ENCODE measurements at regions not wholly inside any gene's neighbourhood (a gene's known extent, or its start where the extent isn't known, plus 50 kb on each side); places are given as distances from the start of the nearest gene placed in this dataset.

DNA sequence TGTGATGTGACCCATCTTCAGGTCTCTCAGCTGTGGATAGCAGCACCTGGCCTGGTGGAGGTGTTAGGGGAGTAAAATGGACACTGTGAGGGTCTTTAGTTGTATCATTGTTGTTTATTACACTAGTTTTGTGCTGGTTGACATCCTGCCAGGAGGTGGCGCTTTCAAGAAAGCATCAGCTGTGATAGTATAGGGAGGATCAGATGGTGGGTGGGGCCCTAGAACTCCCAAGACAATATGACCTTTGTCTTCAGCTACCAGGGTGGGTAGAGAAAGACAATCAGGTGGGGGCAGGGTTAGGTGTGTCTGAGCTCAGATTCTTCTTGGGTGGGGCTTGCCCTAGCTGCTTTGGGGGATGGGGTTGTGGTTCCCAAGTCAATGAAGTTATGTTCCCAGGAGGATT, 162.8 kb downstream of the PPP1R2C start:
- no peak overlapping the region for H3K4me3 ChIP-seq (ENCODE audit: low read length)
- H3K4me1 ChIP-seq (ENCODE audit: control insufficient read depth, insufficient read depth, low read length): no peaks in the 10 kb centered on the region
- no peak overlapping the region for H3K9ac ChIP-seq (ENCODE audit: low read length)
- no peak overlapping the region for H3K27ac ChIP-seq (ENCODE audit: low read depth, low read length)
- no peaks in the 10 kb centered on the region for H3K36me3 ChIP-seq (ENCODE audit: control insufficient read depth, insufficient read depth, low read length)
- H3K27me3 ChIP-seq (ENCODE audit: control insufficient read depth, insufficient read depth, low read length): no peaks in the 10 kb centered on the region

GRCh38 chrX:42606591-42606990, 171.4 kb downstream of the PPP1R2C start:
- Histone ChIP-seq H3K27me3 (ENCODE audit: control insufficient read depth, insufficient read depth, low read length) (no peaks in the 10 kb centered on the region), H3K27ac (ENCODE audit: low read depth, low read length) (no peak overlapping the region), H3K36me3 (ENCODE audit: control insufficient read depth, insufficient read depth, low read length) (no peaks in the 10 kb centered on the region), H3K4me1 (ENCODE audit: control insufficient read depth, insufficient read depth, low read length) (no peaks in the 10 kb centered on the region), H3K4me3 (ENCODE audit: low read length) (no peak overlapping the region), H3K9ac (ENCODE audit: low read length) (no peak overlapping the region)

- Histone ChIP-seq H3K36me3 (ENCODE audit: control insufficient read depth, insufficient read depth, low read length) (no peaks in the 10 kb centered on the region), H3K27ac (ENCODE audit: low read depth, low read length) (no peak overlapping the region), H3K9ac (ENCODE audit: low read length) (no peak overlapping the region), H3K4me1 (ENCODE audit: control insufficient read depth, insufficient read depth, low read length) (no peaks in the 10 kb centered on the region), H3K4me3 (ENCODE audit: low read length) (no peak overlapping the region), H3K27me3 (ENCODE audit: control insufficient read depth, insufficient read depth, low read length) (no peaks in the 10 kb centered on the region)
Observed at GRCh38 chrX:42604302-42604701, 173.7 kb downstream of the PPP1R2C start.

DNA sequence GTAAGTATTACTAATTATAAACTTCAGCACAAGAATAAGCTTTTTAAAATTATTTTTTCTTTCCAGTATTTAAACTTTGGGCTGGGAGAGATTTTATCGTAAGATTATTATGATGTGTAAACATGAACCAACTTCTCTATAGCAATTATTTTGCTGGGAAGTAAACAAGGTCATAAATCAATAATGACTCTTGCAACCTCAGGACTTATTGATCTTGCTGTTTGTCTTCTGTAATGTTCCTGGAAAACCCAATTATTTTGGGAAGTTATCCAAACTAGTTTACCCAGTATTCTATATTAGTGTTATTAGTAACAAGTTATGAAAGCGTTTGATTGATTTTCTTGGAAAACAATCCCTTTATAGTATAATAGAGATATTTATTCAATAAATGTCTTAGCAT, 174.9 kb downstream of the PPP1R2C start:
- Histone ChIP-seq H3K27me3 (ENCODE audit: control insufficient read depth, insufficient read depth, low read length) (no peaks in the 10 kb centered on the region), H3K4me3 (ENCODE audit: low read length) (no peak overlapping the region), H3K9ac (ENCODE audit: low read length) (no peak overlapping the region), H3K27ac (ENCODE audit: low read depth, low read length) (no peak overlapping the region), H3K36me3 (ENCODE audit: control insufficient read depth, insufficient read depth, low read length) (no peaks in the 10 kb centered on the region), H3K4me1 (ENCODE audit: control insufficient read depth, insufficient read depth, low read length) (no peaks in the 10 kb centered on the region)

DNA sequence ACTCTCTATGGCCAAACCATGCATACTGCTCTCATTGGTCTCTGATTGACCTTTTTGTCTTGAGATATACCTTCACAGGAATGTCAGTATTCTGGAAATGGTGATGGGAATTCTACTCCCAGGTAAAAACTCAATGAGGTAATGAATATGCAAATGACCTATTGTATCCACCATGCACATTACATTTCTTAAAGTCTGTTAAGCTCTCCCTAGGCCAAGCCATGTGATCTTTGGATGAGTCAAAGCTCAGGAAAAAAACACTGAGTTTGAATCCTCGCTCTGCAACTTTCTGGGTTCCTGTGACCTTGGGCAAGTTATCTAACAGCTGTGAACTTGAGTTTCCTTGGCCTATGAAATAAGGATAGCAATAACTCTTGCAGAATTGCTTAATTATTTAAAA, 175.4 kb downstream of the PPP1R2C start:
- H3K27ac ChIP-seq (ENCODE audit: low read depth, low read length): no peak overlapping the region
- no peak overlapping the region for H3K4me3 ChIP-seq (ENCODE audit: low read length)
- no peaks in the 10 kb centered on the region for H3K36me3 ChIP-seq (ENCODE audit: control insufficient read depth, insufficient read depth, low read length)
- no peaks in the 10 kb centered on the region for H3K27me3 ChIP-seq (ENCODE audit: control insufficient read depth, insufficient read depth, low read length)
- H3K9ac ChIP-seq (ENCODE audit: low read length): no peak overlapping the region
- H3K4me1 ChIP-seq (ENCODE audit: control insufficient read depth, insufficient read depth, low read length): no peaks in the 10 kb centered on the region

DNA sequence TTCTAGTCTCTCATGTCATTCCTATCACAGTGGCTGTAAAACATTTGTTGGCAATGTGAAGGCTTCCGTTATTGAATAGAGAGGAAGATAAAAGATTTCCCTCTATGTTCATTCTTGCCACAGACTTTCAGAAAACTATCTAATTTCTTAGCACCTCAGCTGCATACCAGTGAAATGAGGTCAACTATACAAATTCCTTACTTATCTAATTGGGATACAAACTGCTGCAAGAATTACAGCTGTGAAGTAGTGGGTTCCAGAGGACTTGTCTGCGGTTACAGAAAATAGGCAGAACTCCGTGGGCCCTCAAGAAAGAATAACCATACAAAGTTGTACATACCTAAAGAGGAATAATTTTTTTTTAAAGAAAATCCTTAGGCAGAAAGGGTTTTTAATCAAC, 175.8 kb downstream of the PPP1R2C start:
- no peak overlapping the region for H3K4me3 ChIP-seq (ENCODE audit: low read length)
- no peak overlapping the region for H3K9ac ChIP-seq (ENCODE audit: low read length)
- no peaks in the 10 kb centered on the region for H3K4me1 ChIP-seq (ENCODE audit: control insufficient read depth, insufficient read depth, low read length)
- H3K27ac ChIP-seq (ENCODE audit: low read depth, low read length): no peak overlapping the region
- H3K36me3 ChIP-seq (ENCODE audit: control insufficient read depth, insufficient read depth, low read length): no peaks in the 10 kb centered on the region
- H3K27me3 ChIP-seq (ENCODE audit: control insufficient read depth, insufficient read depth, low read length): no peaks in the 10 kb centered on the region

DNA sequence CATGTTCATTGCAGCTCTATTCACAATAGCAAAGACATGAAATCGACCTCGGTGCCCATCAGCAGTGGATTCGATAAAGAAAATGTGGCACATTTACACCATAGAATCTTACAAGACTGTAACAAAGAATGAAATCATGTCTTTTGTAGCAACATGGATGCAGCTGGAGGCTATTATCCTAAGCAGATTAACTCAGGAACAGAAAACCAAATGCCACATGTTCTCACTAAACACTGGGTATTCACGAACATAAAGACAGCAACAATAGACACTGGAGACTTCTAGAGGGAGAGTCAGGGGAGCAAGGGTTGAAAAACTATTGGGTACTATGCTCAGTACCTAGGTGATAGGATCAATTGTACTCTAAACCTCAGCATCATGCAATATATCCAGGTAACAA, 180.5 kb downstream of the PPP1R2C start:
- H3K4me1 ChIP-seq (ENCODE audit: control insufficient read depth, insufficient read depth, low read length): no peaks in the 10 kb centered on the region
- H3K36me3 ChIP-seq (ENCODE audit: control insufficient read depth, insufficient read depth, low read length): no peaks in the 10 kb centered on the region
- H3K27me3 ChIP-seq (ENCODE audit: control insufficient read depth, insufficient read depth, low read length): no peaks in the 10 kb centered on the region
- H3K9ac ChIP-seq (ENCODE audit: low read length): no peak overlapping the region
- H3K4me3 ChIP-seq (ENCODE audit: low read length): no peak overlapping the region
- no peak overlapping the region for H3K27ac ChIP-seq (ENCODE audit: low read depth, low read length)

GRCh38 chrX:42585842-42586621, 191.9 kb downstream of the PPP1R2C start:
- H3K27me3 ChIP-seq (ENCODE audit: control insufficient read depth, insufficient read depth, low read length): no peaks in the 10 kb centered on the region
- H3K36me3 ChIP-seq (ENCODE audit: control insufficient read depth, insufficient read depth, low read length): no peaks in the 10 kb centered on the region
- H3K9ac ChIP-seq (ENCODE audit: low read length): no peak overlapping the region
- H3K27ac ChIP-seq (ENCODE audit: low read depth, low read length): no peak overlapping the region
- no peak overlapping the region for H3K4me3 ChIP-seq (ENCODE audit: low read length)
- H3K4me1 ChIP-seq (ENCODE audit: control insufficient read depth, insufficient read depth, low read length): no peaks in the 10 kb centered on the region

GRCh38 chrX:42577936-42578470, 200.0 kb downstream of the PPP1R2C start:
- H3K36me3 ChIP-seq (ENCODE audit: control insufficient read depth, insufficient read depth, low read length): no peaks in the 10 kb centered on the region
- no peak overlapping the region for H3K4me3 ChIP-seq (ENCODE audit: low read length)
- H3K4me1 ChIP-seq (ENCODE audit: control insufficient read depth, insufficient read depth, low read length): no peaks in the 10 kb centered on the region
- no peak overlapping the region for H3K9ac ChIP-seq (ENCODE audit: low read length)
- no peak overlapping the region for H3K27ac ChIP-seq (ENCODE audit: low read depth, low read length)
- no peaks in the 10 kb centered on the region for H3K27me3 ChIP-seq (ENCODE audit: control insufficient read depth, insufficient read depth, low read length)

DNA sequence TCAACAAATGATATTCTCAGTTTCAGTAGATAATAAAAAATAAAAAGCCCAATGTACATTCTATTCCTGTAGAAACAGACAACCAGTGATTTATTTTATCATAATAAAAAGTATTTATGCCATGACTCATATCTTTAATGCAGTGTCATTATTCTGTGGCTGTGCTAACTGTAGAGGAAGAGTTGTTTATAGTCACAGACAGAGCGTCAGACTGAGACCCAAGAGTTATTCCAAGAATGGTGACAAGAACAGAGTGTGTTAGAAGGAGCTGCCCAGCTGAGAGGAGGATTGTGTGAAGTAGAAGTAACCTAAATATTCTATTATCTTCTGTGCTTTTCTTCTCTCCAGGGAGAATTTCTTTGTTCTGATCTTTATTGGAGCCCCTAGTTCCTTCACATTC, 210.7 kb downstream of the PPP1R2C start:
- H3K36me3 ChIP-seq (ENCODE audit: control insufficient read depth, insufficient read depth, low read length): no peaks in the 10 kb centered on the region

GRCh38 chrX:42565739-42566138, 212.2 kb downstream of the PPP1R2C start:
- H3K36me3 ChIP-seq (ENCODE audit: control insufficient read depth, insufficient read depth, low read length): no peaks in the 10 kb centered on the region
- no peak overlapping the region for H3K9ac ChIP-seq (ENCODE audit: low read length)
- H3K27me3 ChIP-seq (ENCODE audit: control insufficient read depth, insufficient read depth, low read length): no peaks in the 10 kb centered on the region
- no peak overlapping the region for H3K27ac ChIP-seq (ENCODE audit: low read depth, low read length)
- H3K4me3 ChIP-seq (ENCODE audit: low read length): no peak overlapping the region
- H3K4me1 ChIP-seq (ENCODE audit: control insufficient read depth, insufficient read depth, low read length): no peaks in the 10 kb centered on the region

More for the DNA sequence above, 210.7 kb downstream of the PPP1R2C start:
- Histone ChIP-seq H3K27me3 (ENCODE audit: control insufficient read depth, insufficient read depth, low read length) (no peaks in the 10 kb centered on the region), H3K4me1 (ENCODE audit: control insufficient read depth, insufficient read depth, low read length) (no peaks in the 10 kb centered on the region), H3K4me3 (ENCODE audit: low read length) (no peak overlapping the region), H3K27ac (ENCODE audit: low read depth, low read length) (no peak overlapping the region), H3K9ac (ENCODE audit: low read length) (no peak overlapping the region)

- H3K27me3 ChIP-seq (ENCODE audit: control insufficient read depth, insufficient read depth, low read length): no peaks in the 10 kb centered on the region
- no peak overlapping the region for H3K27ac ChIP-seq (ENCODE audit: low read depth, low read length)
- no peak overlapping the region for H3K4me3 ChIP-seq (ENCODE audit: low read length)
- H3K4me1 ChIP-seq (ENCODE audit: control insufficient read depth, insufficient read depth, low read length): no peaks in the 10 kb centered on the region
- H3K9ac ChIP-seq (ENCODE audit: low read length): no peak overlapping the region
- H3K36me3 ChIP-seq (ENCODE audit: control insufficient read depth, insufficient read depth, low read length): no peaks in the 10 kb centered on the region
Observed at GRCh38 chrX:42546800-42547199, 231.2 kb downstream of the PPP1R2C start.

GRCh38 chrX:42544883-42545282, 233.1 kb downstream of the PPP1R2C start:
- H3K36me3 ChIP-seq (ENCODE audit: control insufficient read depth, insufficient read depth, low read length): no peaks in the 10 kb centered on the region
- H3K9ac ChIP-seq (ENCODE audit: low read length): no peak overlapping the region
- no peaks in the 10 kb centered on the region for H3K27me3 ChIP-seq (ENCODE audit: control insufficient read depth, insufficient read depth, low read length)
- no peaks in the 10 kb centered on the region for H3K4me1 ChIP-seq (ENCODE audit: control insufficient read depth, insufficient read depth, low read length)
- H3K4me3 ChIP-seq (ENCODE audit: low read length): no peak overlapping the region
- H3K27ac ChIP-seq (ENCODE audit: low read depth, low read length): no peak overlapping the region
